ENCODE measurements at regions not wholly inside any gene's neighbourhood (a gene's known extent, or its start where the extent isn't known, plus 50 kb on each side); places are given as distances from the start of the nearest gene placed in this dataset.
"Not testable (repeated sequence)": the region's sequence is repeated elsewhere in the genome, so short reads cannot be mapped to it uniquely, and the experiment has no call there.

- DNase-seq, result not testable (repeated sequence)
Measured at GRCh38 chr1:121573881-121574504, 389.2 kb downstream of the SRGAP2C start.

DNA sequence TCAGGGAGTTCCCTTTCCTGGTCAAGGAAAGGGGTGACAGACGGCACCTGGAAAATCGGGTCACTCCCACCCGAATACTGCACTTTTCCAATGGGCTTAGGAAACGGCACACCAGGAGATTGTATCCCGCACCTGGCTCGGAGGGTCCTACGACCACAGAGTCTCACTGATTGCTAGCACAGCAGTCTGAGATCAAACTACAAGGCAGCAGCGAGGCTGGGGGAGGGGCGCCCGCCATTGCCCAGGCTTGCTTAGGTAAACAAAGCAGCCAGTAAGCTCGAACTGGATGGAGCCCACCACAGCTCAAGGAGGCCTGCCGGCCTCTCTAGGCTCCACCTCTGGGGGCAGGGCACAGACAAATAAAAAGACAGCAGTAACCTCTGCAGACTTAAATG lies 389.7 kb downstream of the SRGAP2C start:
- DNase-seq, result not testable (repeated sequence)

DNA sequence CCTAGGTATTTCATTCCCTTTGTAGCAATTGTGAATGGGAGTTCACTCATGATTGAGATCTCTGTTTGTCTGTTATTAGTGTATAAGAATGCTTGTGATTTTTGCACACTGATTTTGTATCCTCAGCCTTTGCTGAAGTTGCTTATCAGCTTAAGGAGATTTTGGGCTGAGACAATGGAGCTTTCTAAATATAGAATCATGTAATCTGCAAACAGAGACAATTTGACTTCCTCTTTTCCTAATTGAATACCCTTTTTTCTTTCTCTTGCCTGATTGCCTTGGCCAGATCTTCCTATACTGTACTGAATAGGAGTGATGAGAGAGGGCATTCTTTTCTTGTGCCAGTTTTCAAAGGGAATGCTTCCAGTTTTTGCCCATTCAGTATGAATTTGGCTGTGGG lies 398.1 kb downstream of the SRGAP2C start:
- not testable (repeated sequence) for DNase-seq

DNA sequence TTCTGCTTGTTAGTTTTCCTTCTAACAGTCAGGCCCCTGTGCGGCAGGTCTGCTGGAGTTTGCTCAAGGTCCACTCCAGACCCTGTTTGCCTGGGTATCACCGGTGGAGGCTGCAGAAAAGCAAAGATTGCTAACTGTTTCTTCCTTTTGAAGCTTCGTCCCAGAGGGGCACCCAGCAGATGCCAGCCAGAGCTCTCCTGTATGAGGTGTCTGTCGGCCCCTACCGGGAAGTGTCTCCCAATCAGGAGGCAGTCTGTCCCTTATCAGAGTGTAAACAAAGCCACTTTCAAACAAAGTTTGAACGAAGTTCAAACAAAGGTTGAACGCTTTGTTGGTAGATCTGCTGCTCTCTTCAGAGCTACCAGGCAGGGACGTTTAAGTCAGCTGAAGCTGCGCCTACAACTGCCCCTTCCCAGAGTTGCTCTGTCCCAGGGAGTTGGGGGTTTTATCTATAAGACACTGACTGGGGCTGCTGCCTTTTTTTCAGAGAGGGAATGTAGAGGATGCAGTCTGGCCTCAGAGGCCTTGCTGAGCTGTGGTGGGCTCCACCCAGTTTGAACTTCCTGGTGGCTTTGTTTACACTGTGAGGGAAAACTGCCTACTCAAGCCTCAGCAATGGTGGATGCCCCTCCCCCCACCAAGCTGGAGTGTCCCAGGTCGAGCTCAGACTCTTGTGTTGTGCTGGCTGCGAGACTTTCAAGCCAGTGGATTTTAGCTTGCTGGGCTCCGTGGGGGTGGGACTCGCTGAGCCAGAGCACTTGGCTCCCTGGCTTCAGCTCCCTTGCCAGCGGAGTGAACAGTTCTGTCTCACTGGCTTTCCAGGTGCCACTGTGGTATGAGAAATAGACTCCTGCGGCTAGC lies 401.8 kb downstream of the SRGAP2C start:
- DNase-seq, result no peak

GRCh38 chr1:121587230-121587569 lies 402.4 kb downstream of the SRGAP2C start:
- DNase-seq, result no peak

DNA sequence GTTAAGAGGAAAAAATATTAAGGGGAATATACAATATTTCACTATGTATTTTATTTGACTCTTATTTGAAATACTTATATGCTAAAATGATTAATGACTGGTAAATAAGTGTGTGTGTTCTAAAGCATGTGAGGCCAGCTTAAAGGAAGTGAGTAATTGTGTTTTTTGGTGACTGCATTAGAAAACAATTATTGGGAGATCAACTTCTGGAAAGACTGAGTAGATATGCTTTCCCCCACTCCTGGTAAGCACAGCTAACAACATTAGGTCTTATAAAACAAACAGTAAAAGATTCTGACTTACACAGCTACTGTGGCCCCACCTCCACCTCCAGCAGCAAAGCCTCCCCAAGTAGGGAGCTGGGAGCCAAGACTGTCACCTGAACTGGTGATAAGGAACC lies 403.0 kb downstream of the SRGAP2C start:
- DNase-seq, result no peak

GRCh38 chr1:121594096-121594495 lies 409.3 kb downstream of the SRGAP2C start:
- DNase-seq, result no peak

DNA sequence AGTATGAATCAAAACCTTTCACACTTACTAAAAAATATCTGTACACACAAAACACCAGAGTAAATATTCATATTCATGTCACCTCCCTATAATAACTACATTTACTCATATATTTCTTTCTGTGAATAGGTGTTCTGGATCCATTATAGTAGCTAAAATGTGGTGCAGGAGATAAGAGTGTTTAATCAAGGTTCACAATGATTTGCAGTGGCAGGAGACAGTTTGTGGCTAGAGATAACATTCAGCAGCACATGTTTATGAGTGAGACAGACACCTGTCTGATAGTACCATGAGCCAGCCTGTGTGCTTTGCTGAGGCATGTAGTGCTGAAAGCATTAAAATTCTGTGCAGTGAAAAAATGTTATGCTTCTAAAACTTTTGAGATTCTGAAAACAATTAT lies 410.3 kb downstream of the SRGAP2C start:
- no peak for DNase-seq

DNA sequence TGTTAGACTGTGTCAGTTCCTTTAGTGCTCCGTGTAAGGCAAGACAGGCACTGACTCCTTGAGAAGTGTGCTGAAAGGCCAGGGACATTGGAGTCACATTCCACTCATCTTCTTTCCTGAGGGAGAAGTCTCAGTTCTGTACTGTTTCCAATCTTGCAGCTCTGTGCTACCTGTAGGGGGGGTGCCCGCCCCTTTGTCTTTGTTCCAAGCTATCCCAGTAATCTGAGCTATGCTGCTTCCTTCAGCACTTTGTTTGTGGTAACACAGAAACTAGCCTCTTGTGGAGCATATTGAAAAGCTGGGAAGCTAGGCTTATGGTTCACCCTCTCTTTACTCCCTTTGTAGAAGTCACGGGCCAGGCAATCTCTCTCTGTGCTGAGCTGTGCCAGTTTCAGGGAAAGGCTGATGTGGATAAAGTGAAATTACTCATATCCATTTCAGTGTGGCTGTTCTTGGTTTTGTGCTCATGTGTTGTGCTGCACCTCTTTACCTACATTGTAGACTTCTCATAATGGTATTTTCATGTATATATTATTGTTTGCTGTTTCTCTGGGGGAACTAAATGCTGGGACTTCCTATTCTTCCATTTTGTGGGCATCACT lies 420.2 kb downstream of the SRGAP2C start:
- not testable (repeated sequence) for DNase-seq

GRCh38 chr1:121607499-121607898 lies 422.7 kb downstream of the SRGAP2C start:
- not testable (repeated sequence) for DNase-seq
